GM12878 (cell line): ENCODE measurements at regions not wholly inside any gene's neighbourhood (a gene's known extent, or its start where the extent isn't known, plus 50 kb on each side); places are given as distances from the start of the nearest gene placed in this dataset.

Source experiments
- ATAC-seq: fragments of 200-7000 bp; cut with Tn5 transposase; 3 replicates; pipeline ENCODE4 v1.9.1; 2020; ENCODE audit warnings: mild to moderate bottlenecking, moderate library complexity
- BruUV-seq: library from RNA; stranded (reverse); fragments of 400-500 nt; replicated peaks from 2 replicates; lab custom pipeline; 2021; lab: Mats Ljungman, UMichigan
- CTCF ChIA-PET: fragments of 300-600 bp; sonication (Branson Sonifier 250); formaldehyde crosslinking; extraction: SDS; loops from one replicate; lab custom pipeline; 2021; ENCODE audit warnings: inconsistent platforms; lab: Yijun Ruan, JAX
- POLR2A ChIA-PET: fragments of 350-600 bp; formaldehyde crosslinking; extraction: SDS; loops from one replicate; lab custom pipeline; 2021; ENCODE audit warnings: inconsistent platforms; lab: Charles Lee
- RAD21 ChIA-PET: fragments of 300-600 bp; sonication (Branson Sonifier 250); formaldehyde crosslinking; loops from one replicate; lab custom pipeline; 2023; ENCODE audit warnings: antibody characterized with exemption; ENCODE audit not compliant: unreplicated experiment; lab: Charles Lee
- SMC1A ChIA-PET: fragments of 300-600 bp; sonication (Branson Sonifier 250); formaldehyde crosslinking; loops from one replicate; lab custom pipeline; 2023; ENCODE audit not compliant: unreplicated experiment, uncharacterized antibody; lab: Charles Lee
- DNase-seq: peaks from one replicate; pipeline ENCODE4 v3.0.0-alpha.2; 2011; ENCODE audit warnings: low read depth, low spot score
- FAIRE-seq: peaks from 3 replicates; lab custom pipeline; 2011; peaks lifted over from hg19 to GRCh38; lab: Jason Lieb, UNC
- H2AFZ ChIP-seq: 2 replicates; pipeline ENCODE4 v1.6.0; 2011; ENCODE audit warnings: low read depth, low read length, control low read depth; ENCODE audit not compliant: control insufficient read depth
- H3K27ac ChIP-seq: 2 replicates; pipeline ENCODE4 v1.5.1; 2011; ENCODE audit warnings: control low read depth; ENCODE audit not compliant: control insufficient read depth, insufficient read depth
- H3K27me3 ChIP-seq, 2 experiments: replicated peaks in 1 of 2; 2 replicates each; pipeline versions ENCODE4 v1.6.0 to v1.6.1; 2011; ENCODE audit warnings: low read length in 1 of 2; ENCODE audit not compliant: control insufficient read depth in 2 of 2, insufficient read depth in 2 of 2
- H3K36me3 ChIP-seq, 2 experiments: 2 replicates each; pipeline ENCODE4 v1.5.1; 2011; ENCODE audit warnings: low read length in 1 of 2; ENCODE audit not compliant: control insufficient read depth in 2 of 2, insufficient read depth in 2 of 2
- H3K4me1 ChIP-seq: 2 replicates; pipeline ENCODE4 v1.6.1; 2011; ENCODE audit warnings: mild to moderate bottlenecking, low read length, moderate library complexity, mixed read lengths; ENCODE audit not compliant: control insufficient read depth, insufficient read depth
- H3K4me2 ChIP-seq: 2 replicates; pipeline ENCODE4 v1.6.0; 2011; ENCODE audit warnings: control low read depth; ENCODE audit not compliant: control insufficient read depth, insufficient read depth
- H3K4me3 ChIP-seq: fragments of 200-600 bp; sonication (generic); 2 replicates; pipeline ENCODE4 v1.5.1; 2016
- H3K79me2 ChIP-seq: 2 replicates; pipeline ENCODE4 v1.6.0; 2011; ENCODE audit warnings: low read length; ENCODE audit not compliant: control insufficient read depth, insufficient read depth
- H3K9ac ChIP-seq: 2 replicates; pipeline ENCODE4 v1.8.0; 2011; ENCODE audit warnings: low read length, control low read depth, mixed read lengths; ENCODE audit not compliant: control insufficient read depth, insufficient read depth
- H3K9me3 ChIP-seq: replicated peaks from 3 replicates; pipeline ENCODE4 v1.5.1; 2011; ENCODE audit warnings: mild to moderate bottlenecking, low read length; ENCODE audit not compliant: control insufficient read depth, insufficient read depth
- H4K20me1 ChIP-seq: 2 replicates; pipeline ENCODE4 v1.6.0; 2011; ENCODE audit not compliant: control insufficient read depth, insufficient read depth
- ASH2L ChIP-seq: fragments of 300-600, 200-600 bp; sonication (generic); IDR thresholded peaks from 2 replicates; pipeline ENCODE4 v1.6.1; 2017; ENCODE audit warnings: low read depth, mild to moderate bottlenecking, borderline replicate concordance
- ATF2 ChIP-seq: IDR thresholded peaks from 2 replicates; pipeline ENCODE4 v1.6.1; 2012; ENCODE audit warnings: low read length, inconsistent platforms
- BCLAF1 ChIP-seq: fragments of 450-650 bp; IDR thresholded peaks from 2 replicates; pipeline ENCODE4 v1.6.1; 2017; ENCODE audit warnings: antibody characterized with exemption, mild to moderate bottlenecking, moderate library complexity
- FOXK2 ChIP-seq: fragments of 450-650 bp; IDR thresholded peaks from 2 replicates; pipeline ENCODE4 v1.6.1; 2017; ENCODE audit warnings: mild to moderate bottlenecking, moderate library complexity
- MAX ChIP-seq: IDR thresholded peaks from 2 replicates; pipeline ENCODE4 v1.6.1; 2012; ENCODE audit warnings: low read depth, low read length, improper control_type of control experiment
- NFYA ChIP-seq: IDR thresholded peaks from 2 replicates; pipeline ENCODE4 v1.6.1; 2011; ENCODE audit warnings: low read depth, mild to moderate bottlenecking, low read length, improper control_type of control experiment, borderline replicate concordance
- NFYB ChIP-seq: IDR thresholded peaks from 2 replicates; pipeline ENCODE4 v1.6.1; 2011; ENCODE audit warnings: low read depth, mild to moderate bottlenecking, low read length, improper control_type of control experiment, moderate library complexity; ENCODE audit not compliant: insufficient read depth
- NKRF ChIP-seq: fragments of 450-650 bp; conservative IDR thresholded peaks from 2 replicates; pipeline ENCODE4 v1.6.1; 2017; ENCODE audit warnings: mild to moderate bottlenecking, moderate library complexity
- NRF1 ChIP-seq: conservative IDR thresholded peaks from 2 replicates; pipeline ENCODE4 v1.6.1; 2011; ENCODE audit warnings: mild to moderate bottlenecking, low read depth, low read length, improper control_type of control experiment
- RAD51 ChIP-seq: fragments of 450-650 bp; IDR thresholded peaks from 2 replicates; pipeline ENCODE4 v1.6.1; 2016; ENCODE audit warnings: moderate library complexity, mild to moderate bottlenecking, inconsistent platforms
- SUZ12 ChIP-seq: fragments of 200-600 bp; sonication (generic); IDR thresholded peaks from one replicate; pipeline ENCODE4 v1.6.1; 2018; ENCODE audit warnings: antibody characterized with exemption, mild to moderate bottlenecking; ENCODE audit not compliant: unreplicated experiment
- TCF3 ChIP-seq: IDR thresholded peaks from 2 replicates; pipeline ENCODE4 v1.6.1; 2012; ENCODE audit warnings: low read depth, mild to moderate bottlenecking, low read length, borderline replicate concordance; ENCODE audit not compliant: insufficient read depth
- TCF7 ChIP-seq: IDR thresholded peaks from 2 replicates; pipeline ENCODE4 v1.6.1; 2014; ENCODE audit warnings: antibody characterized with exemption, borderline replicate concordance
- ZBTB4 ChIP-seq: fragments of 450-650 bp; formaldehyde crosslinking; IDR thresholded peaks from 2 replicates; pipeline ENCODE4 v1.4.0; 2022; ENCODE audit warnings: mild to moderate bottlenecking, moderate library complexity
- WGBS: methylation state at CpG from one replicate; pipeline ENCODE4 v1.1.6; 2016; ENCODE audit warnings: low lambda C conversion rate; ENCODE audit not compliant: insufficient replicate concordance, insufficient coverage; ENCODE audit errors: missing lambda C conversion rate; 5-methylcytosine and 5-hydroxymethylcytosine counted together
- in situ Hi-C: fragments of 300-500 bp; cut with MboI; formaldehyde crosslinking; loops from 9 replicates; pipeline ENCODE4 v1.14.3; 2018; ENCODE audit warnings: mixed read lengths
- intact Hi-C: fragments of 100-400 bp; cut with micrococcal nuclease; formaldehyde crosslinking; loops from one replicate; pipeline ENCODE4 v1.14.2; 2022; ENCODE audit not compliant: unreplicated experiment

- no peak overlapping the region for H3K4me2 ChIP-seq
- H3K9ac ChIP-seq: no peak overlapping the region
- no peak overlapping the region for H2AFZ ChIP-seq
- no peaks in the 10 kb centered on the region for H3K36me3 ChIP-seq
- in situ Hi-C loops (loop anchor here (10.0 kb wide), 1 partner anchor 479 kb away; no protein-coding TSS in a partner anchor), intact Hi-C loops (loop anchor here (10.0 kb wide), 1 partner anchor 271 kb away; no protein-coding TSS in a partner anchor)
- RAD21 ChIA-PET: interaction anchor here (0.8 to 1.1 kb wide), 2 partner anchors 206 to 602 kb away, joined by 3 to 4 read pairs; no protein-coding TSS in a partner anchor
- no peaks in the 10 kb centered on the region for H3K9me3 ChIP-seq
- FAIRE-seq (no peak), ATAC-seq (no peak), DNase-seq (no peak)
- no peaks in the 10 kb centered on the region for H4K20me1 ChIP-seq
- peaks cover 4% of the 10 kb centered on the region; the same call in 1 of the 2 replicates for H3K4me1 ChIP-seq
- H3K27ac ChIP-seq: no peak overlapping the region
- BruUV-seq: no TSS peak
- H3K79me2 ChIP-seq: no peaks in the 10 kb centered on the region
- SMC1A ChIA-PET: interaction anchor here (0.7 to 2.8 kb wide), 3 partner anchors 203 to 717 kb away, joined by 3 to 11 read pairs (median 6); no protein-coding TSS in a partner anchor
- WGBS: 20% methylated on average over 3 of the region's 3 CpGs
- CTCF ChIA-PET: interaction anchor here (1.5 to 5.9 kb wide), 2 partner anchors 347 to 603 kb away, joined by 5 to 29 read pairs; no protein-coding TSS in a partner anchor
- peaks cover 0 to 2% of the 10 kb centered on the region in 2 experiments; a peak in 1 of 4 replicates for H3K27me3 ChIP-seq
- H3K4me3 ChIP-seq: no peak overlapping the region
- no peak for TF ChIP-seq ASH2L
- TF ChIP-seq NRF1: no peak
- no peak for TF ChIP-seq NFYB
- no peak for TF ChIP-seq TCF7
- no peak for TF ChIP-seq NKRF
- no peak for TF ChIP-seq TCF3
- TF ChIP-seq MAX: no peak
- TF ChIP-seq BCLAF1: no peak
- TF ChIP-seq ATF2: no peak
- no peak for TF ChIP-seq SUZ12
- TF ChIP-seq FOXK2: no peak
- no peak for TF ChIP-seq NFYA
- TF ChIP-seq ZBTB4 (CRISPR knock-in tag): no peak
- no peak for TF ChIP-seq RAD51
- POLR2A ChIA-PET: no interaction called here
Measured at GRCh38 chr16:16865374-16865773, 486.4 kb downstream of the NPIPA7 start.
